IMR-90 (cell line): ENCODE measurements at regions not wholly inside any gene's neighbourhood (a gene's known extent, or its start where the extent isn't known, plus 50 kb on each side); places are given as distances from the start of the nearest gene placed in this dataset.

ENCODE experiments used
- BHLHE40 ChIP-seq: fragments of 150-350 bp; IDR thresholded peaks from 2 replicates; pipeline ENCODE4 v1.6.1; 2016; ENCODE audit warnings: mild to moderate bottlenecking, low read depth, low read length
- CEBPB ChIP-seq: IDR thresholded peaks from 2 replicates; pipeline ENCODE4 v1.6.1; 2012; ENCODE audit warnings: low read depth, low read length, improper control_type of control experiment
- CTCF ChIP-seq: conservative IDR thresholded peaks from 2 replicates; pipeline ENCODE4 v1.5.1; 2012; ENCODE audit warnings: mild to moderate bottlenecking, low read depth, low read length, improper control_type of control experiment
- ELK1 ChIP-seq: fragments of 150-350 bp; IDR thresholded peaks from 2 replicates; pipeline ENCODE4 v1.6.1; 2016; ENCODE audit warnings: low read depth, mild to moderate bottlenecking, low read length, moderate library complexity, borderline replicate concordance
- MAFK ChIP-seq: IDR thresholded peaks from 2 replicates; pipeline ENCODE4 v1.6.1; 2012; ENCODE audit warnings: low read depth, low read length, improper control_type of control experiment
- MAZ ChIP-seq: IDR thresholded peaks from 2 replicates; pipeline ENCODE4 v1.6.1; 2012; ENCODE audit warnings: low read depth, mild to moderate bottlenecking, low read length, improper control_type of control experiment, moderate library complexity, borderline replicate concordance
- MXI1 ChIP-seq: IDR thresholded peaks from 2 replicates; pipeline ENCODE4 v1.6.1; 2012; ENCODE audit warnings: low read depth, mild to moderate bottlenecking, low read length, moderate library complexity, borderline replicate concordance
- NFE2L2 ChIP-seq: fragments of 150-350 bp; IDR thresholded peaks from 2 replicates; pipeline ENCODE4 v1.6.1; 2016; ENCODE audit warnings: low read depth, mild to moderate bottlenecking, low read length
- POLR2A ChIP-seq: IDR thresholded peaks from 2 replicates; pipeline ENCODE4 v1.6.1; 2012; ENCODE audit warnings: mild to moderate bottlenecking, low read depth, low read length
- RAD21 ChIP-seq: IDR thresholded peaks from 2 replicates; pipeline ENCODE4 v1.6.1; 2012; ENCODE audit warnings: low read length, improper control_type of control experiment
- RCOR1 ChIP-seq: IDR thresholded peaks from 2 replicates; pipeline ENCODE4 v1.6.1; 2012; ENCODE audit warnings: mild to moderate bottlenecking, low read length, improper control_type of control experiment; ENCODE audit not compliant: insufficient replicate concordance
- RFX5 ChIP-seq: IDR thresholded peaks from 2 replicates; pipeline ENCODE4 v1.8.0; 2012; ENCODE audit warnings: low read depth, mild to moderate bottlenecking, low read length, moderate library complexity
- SMC3 ChIP-seq: fragments of 150-350 bp; IDR thresholded peaks from 2 replicates; pipeline ENCODE4 v1.6.1; 2016; ENCODE audit warnings: low read depth, mild to moderate bottlenecking, antibody characterized with exemption, low read length, moderate library complexity
- TF ChIP-seq, protein P1 (sequence below): fragments of 150-350 bp; IDR thresholded peaks from 2 replicates; pipeline ENCODE4 v1.6.1; 2017; ENCODE audit warnings: mild to moderate bottlenecking, antibody characterized with exemption, low read length, low read depth

GRCh38 chr3:144426967-144427366 is 455.3 kb downstream of the DIPK2A start:
- TF ChIP-seq CTCF (no peak), POLR2A (no peak), MXI1 (no peak), RCOR1 (no peak), RAD21 (no peak), SMC3 (no peak), BHLHE40 (no peak), CEBPB (no peak), NFE2L2 (no peak), ELK1 (no peak), RFX5 (no peak), MAFK (no peak), MAZ (no peak)
- TF ChIP-seq, protein P1, sequence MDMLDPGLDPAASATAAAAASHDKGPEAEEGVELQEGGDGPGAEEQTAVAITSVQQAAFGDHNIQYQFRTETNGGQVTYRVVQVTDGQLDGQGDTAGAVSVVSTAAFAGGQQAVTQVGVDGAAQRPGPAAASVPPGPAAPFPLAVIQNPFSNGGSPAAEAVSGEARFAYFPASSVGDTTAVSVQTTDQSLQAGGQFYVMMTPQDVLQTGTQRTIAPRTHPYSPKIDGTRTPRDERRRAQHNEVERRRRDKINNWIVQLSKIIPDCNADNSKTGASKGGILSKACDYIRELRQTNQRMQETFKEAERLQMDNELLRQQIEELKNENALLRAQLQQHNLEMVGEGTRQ: no peak
